GM23248 (cell line): ENCODE measurements at regions not wholly inside any gene's neighbourhood (a gene's known extent, or its start where the extent isn't known, plus 50 kb on each side); places are given as distances from the start of the nearest gene placed in this dataset.

Source experiments
- DNase-seq: peaks from one replicate; pipeline ENCODE4 v3.0.0-alpha.2; 2015
- H2AFZ ChIP-seq: fragments of 200-600 bp; sonication (generic); 2 replicates; pipeline ENCODE4 v1.6.1; 2016; ENCODE audit warnings: antibody characterized with exemption
- H3F3A ChIP-seq: fragments of 200-600 bp; sonication (generic); 2 replicates; pipeline ENCODE4 v1.6.1; 2016; ENCODE audit warnings: mild to moderate bottlenecking, antibody characterized with exemption, mixed run types; ENCODE audit not compliant: insufficient read depth
- H3K27ac ChIP-seq: fragments of 200-600 bp; sonication (generic); 2 replicates; pipeline ENCODE4 v1.5.1; 2016; ENCODE audit warnings: mild to moderate bottlenecking
- H3K27me3 ChIP-seq: fragments of 200-600 bp; sonication (generic); replicated peaks from 2 replicates; pipeline ENCODE4 v1.6.1; 2016; ENCODE audit warnings: mild to moderate bottlenecking; ENCODE audit not compliant: insufficient read depth
- H3K36me3 ChIP-seq: fragments of 200-600 bp; sonication (generic); 2 replicates; pipeline ENCODE4 v1.6.1; 2016; ENCODE audit warnings: low read depth, mild to moderate bottlenecking
- H3K4me1 ChIP-seq: fragments of 200-600 bp; sonication (generic); 2 replicates; pipeline ENCODE4 v1.6.1; 2016; ENCODE audit warnings: mild to moderate bottlenecking; ENCODE audit not compliant: insufficient read depth
- H3K4me2 ChIP-seq: fragments of 200-600 bp; sonication (generic); one replicate; pipeline ENCODE4 v1.6.1; 2016; ENCODE audit warnings: mild to moderate bottlenecking; ENCODE audit not compliant: unreplicated experiment
- H3K4me3 ChIP-seq: fragments of 200-600 bp; sonication (generic); 2 replicates; pipeline ENCODE4 v1.5.1; 2016; ENCODE audit warnings: mild to moderate bottlenecking
- H3K79me2 ChIP-seq: fragments of 200-600 bp; sonication (generic); 2 replicates; pipeline ENCODE4 v1.6.1; 2016; ENCODE audit warnings: mild to moderate bottlenecking; ENCODE audit not compliant: insufficient read depth
- H3K9ac ChIP-seq: fragments of 200-600 bp; sonication (generic); 2 replicates; pipeline ENCODE4 v1.6.1; 2016; ENCODE audit warnings: mild to moderate bottlenecking
- H3K9me2 ChIP-seq: fragments of 200-600 bp; sonication (generic); 2 replicates; pipeline ENCODE4 v1.6.1; 2016; ENCODE audit warnings: mixed run types, mild to moderate bottlenecking, moderate library complexity; ENCODE audit not compliant: insufficient read depth
- H3K9me3 ChIP-seq: fragments of 200-600 bp; sonication (generic); one replicate; pipeline ENCODE4 v1.6.1; 2017; ENCODE audit warnings: low read depth
- H4K20me1 ChIP-seq: fragments of 200-600 bp; sonication (generic); 2 replicates; pipeline ENCODE4 v1.6.0; 2016; ENCODE audit not compliant: insufficient read depth
- EZH2 ChIP-seq: fragments of 200-600 bp; sonication (generic); IDR thresholded peaks from 2 replicates; pipeline ENCODE4 v1.6.1; 2018; ENCODE audit warnings: antibody characterized with exemption, mild to moderate bottlenecking; ENCODE audit not compliant: insufficient read depth, poor library complexity, severe bottlenecking
- EZH2phosphoT487 ChIP-seq: fragments of 200-600 bp; sonication (generic); IDR thresholded peaks from 2 replicates; pipeline ENCODE4 v1.6.1; 2018; ENCODE audit warnings: antibody characterized with exemption, moderate library complexity, mild to moderate bottlenecking, low read depth; ENCODE audit not compliant: insufficient read depth
- WGBS, 2 experiments: methylation state at CpG; one replicate each; pipeline ENCODE4 v1.1.6; 2015 to 2017; ENCODE audit warnings: low lambda C conversion rate in 2 of 2, low coverage in 1 of 2; ENCODE audit errors: missing lambda C conversion rate in 2 of 2; 5-methylcytosine and 5-hydroxymethylcytosine counted together
- in situ Hi-C: fragments of 300-500 bp; cut with MboI; formaldehyde crosslinking; loops from 2 replicates; pipeline ENCODE4 v1.15.0; 2020

GRCh38 chr13:64347664-64348063, 2882.5 kb downstream of the PCDH9 start:
- Histone ChIP-seq H3K27ac (no peak overlapping the region), H3K9ac (no peak overlapping the region), H3K4me2 (no peak overlapping the region), H3K4me3 (no peak overlapping the region), H3K4me1 (no peaks in the 10 kb centered on the region), H3K9me2 (no peaks in the 10 kb centered on the region), H3K79me2 (no peaks in the 10 kb centered on the region), H4K20me1 (no peaks in the 10 kb centered on the region), H3F3A (no peaks in the 10 kb centered on the region), H3K27me3 (no peaks in the 10 kb centered on the region), H3K9me3 (no peaks in the 10 kb centered on the region), H3K36me3 (no peaks in the 10 kb centered on the region), H2AFZ (no peak overlapping the region)
- TF ChIP-seq EZH2 = no peak
- TF ChIP-seq EZH2phosphoT487 = no peak
- WGBS, 2 experiments = 0 to 2% methylated on average over 2 of the region's 2 CpGs
- in situ Hi-C loops = no loop called here
- DNase-seq = no peak

DNA sequence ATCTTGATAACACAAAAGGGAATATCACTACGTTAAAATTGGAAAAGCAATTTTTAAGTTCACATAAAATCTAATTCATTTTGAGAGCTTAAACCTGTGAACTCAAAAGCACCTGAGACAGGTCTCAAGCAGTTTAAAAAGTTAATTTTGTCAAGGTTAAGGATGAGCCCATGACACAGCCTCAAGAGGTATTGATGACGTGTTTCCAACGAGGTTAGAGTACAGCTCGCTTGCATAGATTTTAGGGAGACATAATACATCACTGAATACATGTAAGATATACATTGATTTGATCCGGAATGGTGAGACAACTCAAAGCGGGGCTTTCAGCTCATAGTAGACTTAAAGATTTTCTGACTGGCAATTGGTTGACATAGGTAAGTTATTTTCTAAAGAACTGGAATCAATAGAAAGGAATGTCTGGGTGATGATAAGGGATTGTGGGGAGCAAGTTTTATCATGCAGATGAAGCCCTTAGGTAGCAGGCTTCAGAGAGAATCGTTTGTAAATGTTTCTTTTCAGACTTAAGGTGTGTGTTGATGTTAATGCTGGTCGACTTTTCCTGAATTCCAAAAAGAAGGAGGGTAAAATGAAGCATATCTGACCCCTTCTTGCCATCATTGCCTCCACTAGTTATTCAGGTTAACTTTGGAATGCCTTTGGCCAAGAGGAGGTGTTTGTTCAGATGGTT, 2890.6 kb downstream of the PCDH9 start:
- no peaks in the 10 kb centered on the region for H3F3A ChIP-seq
- no peak overlapping the region for H3K9ac ChIP-seq
- no peak overlapping the region for H2AFZ ChIP-seq
- no peaks in the 10 kb centered on the region; the same call in 1 of the 2 replicates for H3K9me2 ChIP-seq
- H3K4me3 ChIP-seq = no peak overlapping the region
- H3K27me3 ChIP-seq = no peaks in the 10 kb centered on the region
- no peaks in the 10 kb centered on the region for H4K20me1 ChIP-seq
- no peaks in the 10 kb centered on the region for H3K79me2 ChIP-seq
- no peaks in the 10 kb centered on the region for H3K4me1 ChIP-seq
- in situ Hi-C loops = no loop called here
- TF ChIP-seq EZH2 (no peak), EZH2phosphoT487 (no peak)
- WGBS, 2 experiments = 29% methylated on average over 8 of the region's 8 CpGs
- H3K9me3 ChIP-seq = no peaks in the 10 kb centered on the region
- no peak overlapping the region for H3K27ac ChIP-seq
- no peaks in the 10 kb centered on the region for H3K36me3 ChIP-seq
- no peak overlapping the region for H3K4me2 ChIP-seq
- no peak for DNase-seq

GRCh38 chr13:64338671-64339070, 2891.5 kb downstream of the PCDH9 start:
- H3K9me3 ChIP-seq = no peaks in the 10 kb centered on the region
- 0 to 4% methylated on average over 1 of the region's 1 CpG for WGBS, 2 experiments
- no peaks in the 10 kb centered on the region for H3F3A ChIP-seq
- in situ Hi-C loops = no loop called here
- no peak overlapping the region for H3K4me3 ChIP-seq
- H2AFZ ChIP-seq = no peak overlapping the region
- no peak overlapping the region for H3K27ac ChIP-seq
- no peaks in the 10 kb centered on the region for H4K20me1 ChIP-seq
- no peak for TF ChIP-seq EZH2
- no peak for TF ChIP-seq EZH2phosphoT487
- H3K9ac ChIP-seq = no peak overlapping the region
- no peaks in the 10 kb centered on the region for H3K36me3 ChIP-seq
- H3K9me2 ChIP-seq = no peaks in the 10 kb centered on the region; the same call in 1 of the 2 replicates
- H3K4me1 ChIP-seq = no peaks in the 10 kb centered on the region
- no peaks in the 10 kb centered on the region for H3K27me3 ChIP-seq
- H3K79me2 ChIP-seq = no peaks in the 10 kb centered on the region
- no peak overlapping the region for H3K4me2 ChIP-seq
- DNase-seq = no peak

GRCh38 chr13:64333888-64334287, 2896.2 kb downstream of the PCDH9 start:
- Histone ChIP-seq H3K36me3 (no peaks in the 10 kb centered on the region), H2AFZ (no peak overlapping the region), H3K4me3 (no peak overlapping the region), H3K4me1 (no peaks in the 10 kb centered on the region), H3K9me2 (no peaks in the 10 kb centered on the region; the same call in 1 of the 2 replicates), H3F3A (no peaks in the 10 kb centered on the region), H4K20me1 (no peaks in the 10 kb centered on the region), H3K79me2 (no peaks in the 10 kb centered on the region), H3K4me2 (no peak overlapping the region), H3K27me3 (no peaks in the 10 kb centered on the region), H3K27ac (no peak overlapping the region), H3K9me3 (peaks cover 4% of the 10 kb centered on the region), H3K9ac (no peak overlapping the region)
- 16 to 19% methylated on average over 3 of the region's 3 CpGs for WGBS, 2 experiments
- in situ Hi-C loops = no loop called here
- DNase-seq = no peak
- TF ChIP-seq EZH2phosphoT487 (no peak), EZH2 (no peak)
